Endothelial cell of umbilical vein (primary cell): ENCODE measurements at regions not wholly inside any gene's neighbourhood (a gene's known extent, or its start where the extent isn't known, plus 50 kb on each side); places are given as distances from the start of the nearest gene placed in this dataset.

Source experiments
- BruUV-seq: library from RNA; stranded (reverse); fragments of 400-500 nt; replicated peaks from 2 replicates; lab custom pipeline; 2021; lab: Mats Ljungman, UMichigan
- CTCF ChIA-PET: fragments of 300-600, 350-600 bp; sonication (Branson Sonifier 250); formaldehyde crosslinking; loops from one replicate; lab custom pipeline; 2021; ENCODE audit warnings: antibody characterized with exemption, inconsistent platforms; lab: Charles Lee
- POLR2A ChIA-PET: fragments of 300-600, 350-600 bp; sonication (Branson Sonifier 250); formaldehyde crosslinking; loops from one replicate; lab custom pipeline; 2021; ENCODE audit warnings: antibody characterized with exemption, inconsistent platforms; lab: Charles Lee
- DNase-seq: peaks from one replicate; pipeline ENCODE4 v3.0.0-alpha.2; 2011; ENCODE audit warnings: low read depth, low spot score
- FAIRE-seq: peaks from 2 replicates; lab custom pipeline; 2011; peaks lifted over from hg19 to GRCh38; lab: Jason Lieb, UNC
- H2AFZ ChIP-seq: 2 replicates; pipeline ENCODE4 v1.6.0; 2012; ENCODE audit warnings: low read depth, low read length, control low read depth, inconsistent platforms
- H3K27ac ChIP-seq: 2 replicates; pipeline ENCODE4 v1.5.1; 2011; ENCODE audit warnings: low read depth, mild to moderate bottlenecking, control low read depth, low read length, moderate library complexity; ENCODE audit not compliant: insufficient read depth
- H3K27me3 ChIP-seq, 2 experiments: 2 replicates each; pipeline versions ENCODE4 v1.6.0 to v1.6.1; 2011; ENCODE audit warnings: low read length in 2 of 2, mixed read lengths in 1 of 2; ENCODE audit not compliant: control insufficient read depth in 2 of 2, insufficient read depth in 2 of 2
- H3K36me3 ChIP-seq, 2 experiments: 2 replicates in 1 of 2; 3 replicates in 1 of 2; pipeline ENCODE4 v1.5.1; 2011; ENCODE audit warnings: low read length in 2 of 2, mild to moderate bottlenecking in 1 of 2, moderate library complexity in 1 of 2; ENCODE audit not compliant: control insufficient read depth in 2 of 2, insufficient read depth in 2 of 2; ENCODE audit errors: extremely low read depth in 1 of 2
- H3K4me1 ChIP-seq: 3 replicates; pipeline ENCODE4 v1.5.1; 2011; ENCODE audit warnings: mild to moderate bottlenecking, low read length; ENCODE audit not compliant: control insufficient read depth, insufficient read depth; ENCODE audit errors: extremely low read depth
- H3K4me2 ChIP-seq: 2 replicates; pipeline ENCODE4 v1.6.1; 2011; ENCODE audit warnings: low read length, control low read depth, mixed read lengths; ENCODE audit not compliant: insufficient read depth
- H3K4me3 ChIP-seq, 3 experiments: fragments of 200-600 bp in 1 of 3; sonication (generic), shearing (Covaris generic) in 1 of 3; replicated peaks in 1 of 3; 2 replicates each; pipeline ENCODE4 v1.5.1; 2011 to 2016; ENCODE audit warnings: control low read depth in 3 of 3, low read length in 3 of 3, mild to moderate bottlenecking in 2 of 3, inconsistent platforms in 1 of 3, low read depth in 1 of 3, moderate library complexity in 1 of 3; ENCODE audit not compliant: insufficient read depth in 1 of 3
- H3K79me2 ChIP-seq: 2 replicates; pipeline ENCODE4 v1.6.0; 2012; ENCODE audit warnings: low read length, inconsistent platforms; ENCODE audit not compliant: control insufficient read depth, insufficient read depth
- H3K9ac ChIP-seq: replicated peaks from 2 replicates; pipeline ENCODE3; 2011; ENCODE audit warnings: low read length, control low read depth; ENCODE audit not compliant: insufficient read depth; ENCODE audit errors: extremely low read depth
- H3K9me1 ChIP-seq: replicated peaks from 3 replicates; pipeline ENCODE4 v1.6.0; 2011; ENCODE audit warnings: mild to moderate bottlenecking, low read length; ENCODE audit not compliant: control insufficient read depth, insufficient read depth; ENCODE audit errors: extremely low read depth
- H3K9me3 ChIP-seq: replicated peaks from 2 replicates; pipeline ENCODE4 v1.5.1; 2012; ENCODE audit warnings: low read length, inconsistent platforms; ENCODE audit not compliant: control insufficient read depth, insufficient read depth
- H4K20me1 ChIP-seq: replicated peaks from 2 replicates; pipeline ENCODE3; 2011; ENCODE audit warnings: mild to moderate bottlenecking, low read length; ENCODE audit not compliant: control insufficient read depth, insufficient read depth; ENCODE audit errors: extremely low read depth
- CTCF ChIP-seq, 2 donors: IDR thresholded peaks; 1 replicate in 1 of 2; 2 replicates in 1 of 2; pipeline ENCODE4 v1.5.1; 2011; ENCODE audit warnings: low read length in 2 of 2, mild to moderate bottlenecking in 2 of 2, moderate library complexity in 2 of 2, control low read depth in 1 of 2, inconsistent platforms in 1 of 2, low read depth in 1 of 2; ENCODE audit not compliant: insufficient read depth in 1 of 2; ENCODE audit errors: extremely low read depth in 1 of 2
- EZH2 ChIP-seq: IDR thresholded peaks from 2 replicates; pipeline ENCODE4 v1.6.1; 2012; ENCODE audit warnings: borderline replicate concordance, low read depth, mild to moderate bottlenecking, moderate library complexity, low read length, inconsistent platforms; ENCODE audit not compliant: severe bottlenecking
- JUN ChIP-seq: IDR thresholded peaks from 2 replicates; pipeline ENCODE4 v1.6.1; 2011; ENCODE audit warnings: borderline replicate concordance, low read depth; ENCODE audit not compliant: insufficient read length, insufficient read depth
- MAX ChIP-seq: IDR thresholded peaks from 2 replicates; pipeline ENCODE4 v1.6.1; 2011; ENCODE audit not compliant: insufficient read depth, insufficient read length
- POLR2A ChIP-seq: IDR thresholded peaks from 2 replicates; pipeline ENCODE4 v1.6.1; 2012; ENCODE audit warnings: low read depth, mild to moderate bottlenecking, control low read depth, low read length
- dilution Hi-C: fragments of 300-500 bp; cut with MboI; formaldehyde crosslinking; loops from one replicate; pipeline ENCODE4 v1.15.0; 2019; ENCODE audit warnings: low sequenced_read_pairs; ENCODE audit not compliant: extremely low pct_ligation_motif_present
- intact Hi-C: fragments of 100-400 bp; cut with micrococcal nuclease; formaldehyde crosslinking; loops from one replicate; pipeline ENCODE4 v1.10.0; 2022

GRCh38 chr11:70806461-70807194 lies 408.3 kb downstream of the CTTN start:
- Histone ChIP-seq H3K9me3 (peaks cover 2% of the 10 kb centered on the region), H3K9ac (no peak overlapping the region), H3K4me3 (no peak overlapping the region), H3K9me1 (no peaks in the 10 kb centered on the region), H3K4me2 (no peak overlapping the region), H3K79me2 (no peaks in the 10 kb centered on the region), H3K36me3 (no peaks in the 10 kb centered on the region), H3K27me3 (no peaks in the 10 kb centered on the region), H3K27ac (no peak overlapping the region), H3K4me1 (no peaks in the 10 kb centered on the region), H4K20me1 (no peaks in the 10 kb centered on the region), H2AFZ (no peak overlapping the region)
- CTCF ChIA-PET: no interaction called here
- dilution Hi-C loops: no loop called here
- intact Hi-C loops: no loop called here
- POLR2A ChIA-PET: no interaction called here
- DNase-seq: no peak
- FAIRE-seq: no peak
- BruUV-seq: no TSS peak
- no peak for TF ChIP-seq POLR2A
- no peak for TF ChIP-seq JUN
- TF ChIP-seq MAX: no peak
- no peak for TF ChIP-seq CTCF (IDR thresholded peaks at IDR 0.05; ENCODE audit: extremely low read depth in 1 of 2, insufficient read depth in 1 of 2, low read depth in 1 of 2, low read length in 2 of 2)

- Histone ChIP-seq H2AFZ (no peak overlapping the region), H3K4me3 (no peak overlapping the region), H3K4me1 (no peaks in the 10 kb centered on the region), H3K27me3 (no peaks in the 10 kb centered on the region), H3K27ac (no peak overlapping the region), H3K4me2 (no peak overlapping the region), H3K9me1 (no peaks in the 10 kb centered on the region), H3K9me3 (peaks cover 2% of the 10 kb centered on the region), H3K79me2 (no peaks in the 10 kb centered on the region), H3K36me3 (no peaks in the 10 kb centered on the region), H3K9ac (no peak overlapping the region), H4K20me1 (no peaks in the 10 kb centered on the region)
- no peak for TF ChIP-seq EZH2
- CTCF ChIA-PET: no interaction called here
- POLR2A ChIA-PET: no interaction called here
- no TSS peak for BruUV-seq
- intact Hi-C loops: no loop called here
- dilution Hi-C loops: no loop called here
- FAIRE-seq (no peak), DNase-seq (no peak)
These were observed 408.8 kb downstream of the CTTN start for GRCh38 chr11:70807195-70807543.
